Fibroblast of lung (primary cell): ENCODE measurements at regions not wholly inside any gene's neighbourhood (a gene's known extent, or its start where the extent isn't known, plus 50 kb on each side); places are given as distances from the start of the nearest gene placed in this dataset.

Source experiments
- DNase-seq, 2 donors: peaks; one replicate each; pipeline versions ENCODE4 v3.0.0 to v3.0.0-alpha.2; 2010; ENCODE audit warnings: low read depth in 2 of 2
- H2AFZ ChIP-seq: 2 replicates; pipeline ENCODE4 v1.5.1; 2012; ENCODE audit warnings: low read length, control low read depth, inconsistent platforms
- H3K27ac ChIP-seq: 2 replicates; pipeline ENCODE4 v1.5.1; 2011; ENCODE audit warnings: low read length, control low read depth; ENCODE audit not compliant: insufficient read depth
- H3K27me3 ChIP-seq: 2 replicates; pipeline ENCODE4 v1.5.1; 2011; ENCODE audit warnings: mild to moderate bottlenecking, low read length; ENCODE audit not compliant: control insufficient read depth, insufficient read depth
- H3K36me3 ChIP-seq: 2 replicates; pipeline ENCODE4 v1.5.1; 2011; ENCODE audit warnings: low read length; ENCODE audit not compliant: control insufficient read depth, insufficient read depth
- H3K4me1 ChIP-seq: 2 replicates; pipeline ENCODE4 v1.5.1; 2011; ENCODE audit warnings: low read length; ENCODE audit not compliant: control insufficient read depth, insufficient read depth; ENCODE audit errors: extremely low read depth
- H3K4me2 ChIP-seq: 2 replicates; pipeline ENCODE4 v1.5.1; 2011; ENCODE audit warnings: low read length, control low read depth; ENCODE audit not compliant: insufficient read depth; ENCODE audit errors: extremely low read depth
- H3K4me3 ChIP-seq, 4 experiments: fragments of 200-600 bp in 1 of 4; sonication (generic) in 1 of 4; replicated peaks in 1 of 4; 2 replicates each; pipeline ENCODE4 v1.5.1; 2011 to 2016; ENCODE audit warnings: low read length in 4 of 4, low read depth in 3 of 4, mild to moderate bottlenecking in 3 of 4, control low read depth in 2 of 4, inconsistent platforms in 1 of 4, mixed read lengths in 1 of 4; ENCODE audit not compliant: insufficient read depth in 1 of 4; ENCODE audit errors: control extremely low read depth in 1 of 4
- H3K79me2 ChIP-seq: 2 replicates; pipeline ENCODE4 v1.5.1; 2012; ENCODE audit warnings: mild to moderate bottlenecking, low read length, inconsistent platforms; ENCODE audit not compliant: control insufficient read depth, insufficient read depth
- H3K9ac ChIP-seq: 2 replicates; pipeline ENCODE4 v1.5.1; 2011; ENCODE audit warnings: mild to moderate bottlenecking, low read length, control low read depth; ENCODE audit not compliant: insufficient read depth
- H3K9me3 ChIP-seq: 2 replicates; pipeline ENCODE4 v1.5.1; 2012; ENCODE audit warnings: low read depth, low read length; ENCODE audit not compliant: control insufficient read depth, insufficient read depth
- H4K20me1 ChIP-seq: 2 replicates; pipeline ENCODE4 v1.5.1; 2011; ENCODE audit warnings: low read length; ENCODE audit not compliant: control insufficient read depth, insufficient read depth; ENCODE audit errors: extremely low read depth
- CTCF ChIP-seq, 2 donors: IDR thresholded peaks in 1 of 2; conservative IDR thresholded peaks in 1 of 2; 1 replicate in 1 of 2; 2 replicates in 1 of 2; pipeline ENCODE4 v1.5.1; 2011 to 2012; ENCODE audit warnings: low read length in 2 of 2, control low read depth in 1 of 2, inconsistent platforms in 1 of 2, low read depth in 1 of 2, mild to moderate bottlenecking in 1 of 2
- EZH2 ChIP-seq: IDR thresholded peaks from 2 replicates; pipeline ENCODE4 v1.5.1; 2012; ENCODE audit warnings: low read length, control low read depth, mild to moderate bottlenecking; ENCODE audit errors: missing control alignments

GRCh38 chr7:13821152-13821787 lies 168.2 kb downstream of the ETV1 start:
- Histone ChIP-seq H3K27ac (no peak overlapping the region), H3K27me3 (no peaks in the 10 kb centered on the region), H3K4me2 (no peak overlapping the region), H3K4me1 (no peaks in the 10 kb centered on the region), H3K4me3 (no peak overlapping the region), H3K9ac (no peak overlapping the region), H3K36me3 (no peaks in the 10 kb centered on the region), H3K79me2 (no peaks in the 10 kb centered on the region), H4K20me1 (no peaks in the 10 kb centered on the region), H3K9me3 (no peaks in the 10 kb centered on the region), H2AFZ (no peak overlapping the region)
- peak; percentile 66 to 67 for DNase-seq
- TF ChIP-seq EZH2 (no peak), CTCF (conservative IDR thresholded peaks at IDR 0.05 in 1 of 2, IDR thresholded peaks at IDR 0.05 in 1 of 2; ENCODE audit: low read depth in 1 of 2, low read length in 2 of 2) (no peak)

GRCh38 chr7:13822678-13823077 lies 166.8 kb downstream of the ETV1 start:
- H3K27me3 ChIP-seq, result no peaks in the 10 kb centered on the region
- H2AFZ ChIP-seq, result no peak overlapping the region
- H3K79me2 ChIP-seq, result no peaks in the 10 kb centered on the region
- TF ChIP-seq CTCF (conservative IDR thresholded peaks at IDR 0.05 in 1 of 2, IDR thresholded peaks at IDR 0.05 in 1 of 2; ENCODE audit: low read depth in 1 of 2, low read length in 2 of 2) (no peak), EZH2 (no peak)
- peak in 1 of 2 donors; percentile 65 for DNase-seq
- H3K9ac ChIP-seq, result no peak overlapping the region
- H3K4me3 ChIP-seq, result no peak overlapping the region
- no peak overlapping the region for H3K4me2 ChIP-seq
- no peaks in the 10 kb centered on the region for H4K20me1 ChIP-seq
- H3K9me3 ChIP-seq, result no peaks in the 10 kb centered on the region
- H3K27ac ChIP-seq, result no peak overlapping the region
- no peaks in the 10 kb centered on the region for H3K4me1 ChIP-seq
- H3K36me3 ChIP-seq, result no peaks in the 10 kb centered on the region

- no peak overlapping the region for H3K4me3 ChIP-seq
- no peak overlapping the region for H3K4me2 ChIP-seq
- no peaks in the 10 kb centered on the region for H3K9me3 ChIP-seq
- no peaks in the 10 kb centered on the region for H4K20me1 ChIP-seq
- H3K79me2 ChIP-seq, result no peaks in the 10 kb centered on the region
- TF ChIP-seq EZH2, result no peak
- no peak for TF ChIP-seq CTCF (conservative IDR thresholded peaks at IDR 0.05 in 1 of 2, IDR thresholded peaks at IDR 0.05 in 1 of 2; ENCODE audit: low read depth in 1 of 2, low read length in 2 of 2)
- no peaks in the 10 kb centered on the region for H3K27me3 ChIP-seq
- H2AFZ ChIP-seq, result no peak overlapping the region
- H3K27ac ChIP-seq, result no peak overlapping the region
- H3K36me3 ChIP-seq, result no peaks in the 10 kb centered on the region
- DNase-seq, result peak; percentile 45 to 51
- no peak overlapping the region for H3K9ac ChIP-seq
- peaks cover 4% of the 10 kb centered on the region for H3K4me1 ChIP-seq
These were observed 162.7 kb downstream of the ETV1 start for GRCh38 chr7:13826752-13827151.
